DMS153 treated with DMSO at 0.1 percent for 48 hours (cell line): ENCODE measurements at regions not wholly inside any gene's neighbourhood (a gene's known extent, or its start where the extent isn't known, plus 50 kb on each side); places are given as distances from the start of the nearest gene placed in this dataset.

Experiments used
- DNase-seq: peaks from one replicate; lab custom pipeline; 2025; ENCODE audit not compliant: unreplicated experiment; lab: John Stamatoyannopoulos, UW

DNA sequence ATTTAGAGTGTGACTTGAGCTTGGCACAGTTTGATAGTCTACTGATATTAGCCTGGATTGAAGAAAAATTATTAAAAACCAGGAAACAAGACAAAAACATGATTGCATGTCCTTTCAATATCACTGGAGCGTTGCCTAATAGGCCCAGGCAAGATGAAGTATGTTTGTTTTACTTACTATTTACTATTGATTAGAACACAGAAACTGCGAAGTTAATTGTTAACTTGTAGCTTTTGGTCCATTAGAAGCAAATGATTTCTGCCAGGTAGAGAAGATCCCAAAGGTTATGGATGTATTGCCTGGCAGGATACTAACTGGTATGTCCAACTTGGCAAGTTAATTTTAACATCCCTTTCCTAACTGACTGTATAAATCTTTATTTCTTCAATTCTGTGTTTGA lies 268.9 kb downstream of the ETNK1 start:
- no peak for DNase-seq

DNA sequence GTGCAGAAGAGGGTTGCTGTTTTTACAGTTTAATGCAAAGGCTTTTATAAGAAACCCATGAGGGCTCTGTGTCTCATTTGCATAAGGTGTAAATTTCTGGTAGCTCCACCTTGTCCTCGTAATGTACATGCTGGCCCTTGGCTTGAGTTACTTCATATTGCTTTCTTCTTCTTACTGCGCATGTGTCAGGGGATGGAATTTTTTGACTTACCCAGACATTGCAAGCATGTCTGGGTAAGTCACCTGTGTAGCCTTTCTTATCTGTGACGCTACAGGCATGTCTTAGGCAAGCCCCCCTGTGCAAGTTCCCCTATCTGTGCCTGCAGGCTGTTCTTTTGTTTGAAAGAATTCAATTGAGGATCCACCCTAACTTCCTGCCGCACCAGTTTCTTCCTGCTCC lies 274.2 kb downstream of the ETNK1 start:
- no peak for DNase-seq

DNA sequence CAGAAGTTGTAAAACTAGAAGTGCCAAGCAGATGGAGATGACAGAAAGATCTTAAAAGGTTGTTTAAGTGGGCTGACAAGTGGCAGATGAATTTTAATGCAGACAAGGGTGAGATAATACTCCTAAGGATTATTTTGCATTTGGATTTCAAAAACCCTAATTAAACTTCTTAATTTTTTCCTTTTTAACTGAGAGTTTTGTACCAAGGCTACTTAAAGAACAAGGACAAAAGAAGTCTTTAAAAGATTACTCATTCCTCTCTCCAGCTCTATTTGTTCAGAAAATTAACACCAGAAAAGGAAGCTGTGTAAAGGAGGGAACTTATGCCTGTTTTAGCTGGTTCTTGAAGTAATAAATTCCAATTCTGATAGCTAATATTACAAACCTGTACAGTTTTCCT lies 275.4 kb downstream of the ETNK1 start:
- DNase-seq = no peak

DNA sequence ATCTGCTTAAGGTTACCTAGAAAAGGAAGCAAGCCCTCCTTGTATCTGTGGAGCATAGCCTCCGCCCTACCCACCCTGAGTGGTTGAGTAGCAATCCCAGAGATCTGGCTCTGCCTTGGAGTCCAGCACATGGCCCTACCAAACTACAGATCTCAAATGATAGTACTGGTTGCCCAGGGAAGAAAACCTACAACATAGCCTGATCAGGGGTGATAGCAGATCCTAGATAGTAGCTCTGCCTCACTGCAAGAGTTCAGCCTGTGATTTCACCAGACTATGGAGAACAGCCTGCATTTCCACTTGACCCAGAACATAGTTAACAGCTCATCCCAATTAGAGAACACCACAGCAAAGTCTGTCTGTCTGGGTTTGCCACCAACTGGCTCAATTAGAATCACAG lies 279.5 kb downstream of the ETNK1 start:
- DNase-seq = no peak

DNA sequence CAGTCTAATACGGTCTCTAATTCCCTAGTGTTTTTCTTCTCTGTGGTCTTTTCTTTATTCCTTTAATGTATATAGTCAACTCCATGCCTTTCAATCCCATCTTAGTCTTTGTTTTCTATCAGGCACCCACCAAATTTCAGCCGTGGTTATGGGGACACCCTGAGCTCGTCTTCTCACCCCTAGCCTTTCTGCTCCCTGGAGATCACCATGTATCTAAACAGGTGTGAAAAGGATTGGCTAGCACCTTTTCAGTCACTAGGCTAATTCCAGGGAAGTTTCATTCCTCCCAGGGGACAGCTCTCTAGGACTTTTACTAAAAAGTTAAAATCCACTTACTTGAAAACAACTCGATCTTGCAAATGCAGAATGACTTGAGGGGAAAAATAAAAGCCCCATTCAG lies 291.3 kb downstream of the ETNK1 start:
- DNase-seq = no peak

DNA sequence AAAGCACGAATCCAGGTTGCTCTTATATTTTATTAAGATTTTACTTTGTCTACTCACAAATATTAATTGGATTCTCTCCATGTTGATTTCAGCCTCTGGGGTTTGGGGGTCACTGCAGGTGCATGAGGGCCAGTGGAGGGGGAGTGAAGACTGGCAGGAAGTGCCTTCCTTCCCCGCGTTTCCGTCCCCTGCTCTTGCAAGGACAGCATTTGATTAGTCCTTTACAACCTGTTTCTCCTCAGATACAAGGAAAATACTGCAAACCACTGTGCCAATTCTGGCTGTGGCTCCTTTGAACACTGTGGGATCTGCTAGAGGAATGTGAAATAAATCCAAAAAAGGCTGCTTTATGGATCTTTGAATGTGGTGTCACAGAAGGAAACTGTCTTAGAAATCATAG lies 291.8 kb downstream of the ETNK1 start:
- no peak for DNase-seq

DNA sequence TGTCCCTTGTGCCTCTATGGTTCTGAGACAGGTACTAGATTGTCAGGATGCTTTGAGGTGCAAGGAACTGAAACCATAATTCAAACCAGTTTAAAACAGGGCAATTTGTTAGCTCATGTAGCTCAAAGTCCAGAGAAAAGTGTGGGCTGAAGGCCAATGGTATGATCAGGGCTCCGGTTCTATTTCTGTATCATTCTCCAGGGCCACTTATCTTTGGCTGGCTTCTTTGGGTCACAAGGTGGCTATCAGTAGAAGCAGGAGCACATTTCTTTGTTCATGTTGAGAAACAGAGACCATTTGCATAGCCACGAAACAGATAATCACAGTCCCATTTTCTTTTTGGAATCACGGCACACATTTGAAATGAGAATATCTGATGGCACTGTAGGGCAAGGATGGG lies 294.9 kb downstream of the ETNK1 start:
- no peak for DNase-seq

DNA sequence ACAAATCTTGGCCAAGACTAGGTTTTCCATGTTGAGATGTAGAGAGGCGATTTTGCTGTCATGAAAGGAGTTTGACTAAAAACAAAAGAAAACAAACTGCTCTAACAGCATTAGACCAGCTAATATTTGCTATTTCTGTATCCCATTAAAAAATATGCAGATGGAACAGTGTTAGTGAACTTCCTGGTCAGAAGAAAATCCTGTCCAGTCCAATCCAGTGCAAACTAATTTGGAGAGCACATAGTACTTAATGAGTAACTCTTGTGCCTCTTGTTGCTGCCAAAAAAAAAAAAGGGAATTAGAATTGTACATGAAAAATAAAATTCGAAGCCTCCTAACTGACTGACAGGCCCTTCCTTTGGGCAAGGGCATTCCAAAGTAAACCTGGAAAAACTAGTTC lies 298.8 kb downstream of the ETNK1 start:
- DNase-seq = no peak

DNA sequence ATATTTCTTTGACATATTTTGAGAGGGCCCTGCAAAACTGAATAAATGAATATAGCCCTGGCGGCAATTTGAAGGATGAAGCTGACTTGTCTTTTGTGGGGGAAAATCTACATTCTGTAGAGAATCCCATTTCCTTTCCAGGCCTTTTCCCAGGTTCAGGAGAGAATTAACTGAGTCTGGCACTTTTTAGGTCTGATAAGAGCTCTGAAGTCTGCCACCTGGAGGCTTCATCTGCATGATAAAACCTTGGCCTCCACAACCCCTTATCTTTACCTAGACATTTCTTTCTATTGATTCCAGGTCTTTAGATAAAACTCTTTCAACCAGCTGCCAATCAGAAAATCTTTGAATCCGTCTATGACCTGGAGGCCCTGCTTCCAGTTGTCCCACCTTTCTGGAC lies 299.4 kb downstream of the ETNK1 start:
- DNase-seq = no peak

DNA sequence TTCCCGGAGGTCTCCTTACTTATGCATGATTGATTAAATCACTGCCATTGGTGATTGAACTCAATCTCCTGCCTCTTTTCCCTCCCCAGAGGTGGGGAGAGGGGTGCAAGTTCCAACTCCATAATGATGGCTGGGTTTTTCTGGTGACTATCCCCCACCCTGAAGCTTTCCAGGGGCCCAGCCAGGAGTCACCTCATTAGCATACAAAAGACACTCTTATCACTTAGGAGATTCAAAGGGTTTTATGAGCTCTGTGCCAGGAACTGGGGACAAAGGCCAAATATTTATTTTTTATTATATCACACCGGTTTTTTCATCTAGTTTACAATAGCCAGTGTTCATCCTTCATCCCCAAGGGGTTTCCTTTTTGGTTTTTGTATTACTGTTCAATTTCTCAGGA lies 300.7 kb downstream of the ETNK1 start:
- no peak for DNase-seq

DNA sequence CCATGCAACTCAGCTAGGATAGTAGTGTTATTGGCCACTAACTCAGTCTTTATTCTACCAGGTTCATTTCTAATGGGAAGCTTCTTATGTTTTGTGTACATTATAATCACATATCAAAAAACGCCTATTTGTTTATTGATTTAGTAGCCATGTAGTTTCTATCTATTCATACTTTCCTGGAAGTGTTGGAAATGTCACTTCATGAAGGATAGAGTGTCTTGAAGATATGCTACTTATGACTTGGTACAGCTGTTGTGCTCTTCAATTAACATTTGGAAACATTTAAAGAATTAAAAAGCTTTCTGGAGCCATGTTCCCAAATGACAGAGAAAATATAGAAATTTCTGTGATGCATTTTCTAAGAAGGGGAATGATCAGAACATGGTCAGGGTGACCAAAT lies 307.5 kb downstream of the ETNK1 start:
- no peak for DNase-seq

DNA sequence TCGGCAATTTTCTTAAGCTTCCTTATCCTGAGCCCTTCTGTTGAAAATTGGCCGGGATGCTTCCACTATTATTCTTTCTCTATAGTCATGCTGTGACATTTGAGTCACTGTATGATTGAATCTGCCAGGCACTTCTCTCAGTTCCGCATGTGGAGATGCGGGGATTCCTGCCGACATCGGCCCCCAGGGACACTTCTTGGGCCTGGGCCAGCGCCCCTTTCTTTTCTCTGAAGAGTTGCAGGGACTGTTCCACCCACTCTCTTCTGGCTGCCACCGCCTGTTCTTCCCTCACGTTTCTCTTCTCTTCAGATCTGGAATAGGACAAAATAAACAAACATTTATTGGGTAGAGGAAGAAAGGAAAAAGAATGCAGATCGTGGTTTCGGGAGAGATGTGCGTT lies 310.1 kb downstream of the ETNK1 start:
- peak; percentile 39 for DNase-seq

DNA sequence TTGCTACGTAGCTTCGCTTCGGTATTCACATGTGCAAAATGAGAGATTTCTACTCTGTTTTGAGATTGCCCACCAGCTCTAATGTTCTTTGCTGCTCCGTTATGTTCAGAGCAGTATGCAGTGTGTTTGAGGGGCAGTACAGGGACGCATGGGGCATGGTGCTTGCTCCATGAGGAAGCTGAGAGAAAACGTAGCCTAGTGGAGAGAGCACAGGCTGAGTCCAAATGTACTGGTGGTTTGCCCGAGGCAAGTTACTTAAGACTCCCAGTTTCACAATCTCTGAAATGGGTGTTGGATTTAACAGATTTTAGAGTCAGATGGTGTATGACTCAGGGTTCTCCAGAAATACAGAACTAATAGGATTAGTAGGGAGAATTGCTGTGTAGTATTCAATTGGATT lies 310.5 kb downstream of the ETNK1 start:
- DNase-seq = no peak

DNA sequence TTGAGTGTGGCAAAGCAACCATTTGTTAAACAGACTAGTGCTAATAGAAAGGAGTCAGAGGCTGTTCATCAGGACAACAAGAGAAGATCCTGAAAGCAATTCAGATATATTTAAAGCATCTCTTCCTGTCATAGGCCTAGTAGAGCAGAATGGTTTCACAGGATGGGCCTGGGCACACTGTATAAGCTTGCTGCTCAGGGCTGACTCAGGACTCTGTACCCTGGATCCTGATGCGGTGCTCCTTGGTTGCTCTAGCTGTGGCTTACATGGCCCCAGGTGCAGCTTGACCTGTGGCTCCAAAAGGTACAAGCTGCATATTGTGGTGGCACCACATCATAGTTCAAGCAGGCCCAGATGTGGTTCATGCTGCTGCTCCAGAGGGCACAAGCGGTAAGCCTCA lies 313.4 kb downstream of the ETNK1 start:
- no peak for DNase-seq

DNA sequence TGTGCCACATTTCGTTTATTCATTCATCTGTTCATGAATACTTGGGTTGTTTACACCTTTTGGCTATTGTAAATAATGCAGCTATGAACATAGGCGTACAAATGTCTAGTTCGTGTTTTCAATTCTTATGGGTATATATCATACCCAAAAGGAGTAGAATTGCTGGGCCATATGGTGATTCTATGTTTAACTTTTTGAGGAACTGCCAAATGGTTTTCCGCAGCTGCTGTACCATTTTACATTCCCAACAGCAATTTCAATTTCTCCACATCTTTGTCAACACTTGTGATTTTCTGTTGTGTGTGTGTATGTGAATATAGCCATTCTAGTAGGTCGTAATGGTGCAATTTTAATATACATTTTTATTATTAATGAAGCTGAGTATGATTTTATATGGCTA lies 326.2 kb downstream of the ETNK1 start:
- DNase-seq = no peak

DNA sequence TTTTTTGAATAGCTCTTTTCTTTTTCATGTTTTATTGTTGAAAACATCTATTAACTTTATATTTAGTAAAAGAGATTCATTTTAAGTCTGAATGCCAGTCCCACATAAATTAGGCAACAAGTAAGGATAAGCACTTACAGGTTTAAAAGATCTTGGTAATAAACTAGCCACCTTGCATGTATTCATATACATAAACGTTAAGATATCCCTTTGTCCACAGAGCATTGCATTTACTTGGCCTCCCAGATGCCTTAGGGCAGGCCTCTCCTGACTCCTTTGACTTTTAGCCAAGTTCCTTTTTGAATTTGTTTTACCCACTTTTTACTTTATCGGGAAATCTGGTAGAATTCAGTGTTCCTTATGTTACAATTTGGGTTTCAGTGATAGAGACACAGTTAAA lies 331.7 kb downstream of the ETNK1 start:
- no peak for DNase-seq

DNA sequence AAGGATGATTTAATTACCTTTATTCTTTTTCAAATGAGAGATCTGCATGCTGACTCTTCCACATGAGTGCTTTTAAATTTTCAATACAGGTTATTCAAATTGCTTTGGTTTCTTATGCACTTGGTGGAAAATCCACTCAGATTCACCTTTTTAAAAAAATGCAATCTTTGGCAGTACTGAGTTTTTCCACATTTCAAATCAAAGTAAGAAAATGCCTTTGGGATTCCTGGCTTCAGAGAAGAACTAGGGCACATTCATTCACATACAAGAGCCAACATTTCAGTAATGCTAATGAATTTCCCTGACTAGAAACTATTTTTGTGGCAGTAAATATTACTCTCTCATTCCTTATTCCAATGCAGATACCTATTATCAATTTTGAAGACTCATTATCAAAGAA lies 342.2 kb downstream of the ETNK1 start:
- DNase-seq = no peak

DNA sequence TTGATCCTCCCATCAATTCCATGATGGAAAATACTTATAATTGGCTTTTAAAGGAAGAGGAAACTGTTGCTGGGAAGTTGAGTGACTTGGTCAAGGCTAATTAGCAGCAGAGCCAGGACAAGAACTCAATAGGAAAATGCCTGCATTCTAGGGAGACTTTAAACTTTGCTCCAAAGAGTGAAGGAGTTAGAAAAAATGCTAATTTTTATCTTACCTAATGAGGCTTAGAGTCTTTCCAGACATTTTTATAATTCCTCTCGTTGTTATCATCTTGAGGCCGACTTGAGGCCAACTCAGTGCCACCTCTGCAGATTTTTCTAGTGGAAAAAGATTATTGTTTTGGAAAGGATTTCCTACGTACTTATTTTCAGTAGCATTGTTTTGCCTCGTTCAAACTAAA lies 344.6 kb downstream of the ETNK1 start:
- DNase-seq = no peak

DNA sequence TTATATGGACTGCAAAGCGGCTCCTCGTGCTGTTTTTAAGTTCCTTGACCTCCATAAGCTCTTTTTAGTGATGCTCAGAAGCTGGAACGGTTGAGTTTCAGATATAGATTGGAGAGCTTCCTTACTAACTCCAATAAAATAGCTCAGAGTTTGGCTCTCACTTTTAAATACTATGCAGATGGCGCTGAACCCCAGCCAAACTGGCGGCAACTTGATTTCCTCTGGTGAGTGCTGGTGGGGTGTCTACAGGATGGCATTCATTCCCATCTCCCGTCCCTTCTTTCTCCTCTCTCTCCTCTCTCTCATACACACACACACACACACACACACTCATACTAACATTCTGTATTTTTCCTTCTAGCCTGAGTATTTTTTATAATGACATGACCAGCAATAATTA lies 346.3 kb downstream of the ETNK1 start:
- no peak for DNase-seq

DNA sequence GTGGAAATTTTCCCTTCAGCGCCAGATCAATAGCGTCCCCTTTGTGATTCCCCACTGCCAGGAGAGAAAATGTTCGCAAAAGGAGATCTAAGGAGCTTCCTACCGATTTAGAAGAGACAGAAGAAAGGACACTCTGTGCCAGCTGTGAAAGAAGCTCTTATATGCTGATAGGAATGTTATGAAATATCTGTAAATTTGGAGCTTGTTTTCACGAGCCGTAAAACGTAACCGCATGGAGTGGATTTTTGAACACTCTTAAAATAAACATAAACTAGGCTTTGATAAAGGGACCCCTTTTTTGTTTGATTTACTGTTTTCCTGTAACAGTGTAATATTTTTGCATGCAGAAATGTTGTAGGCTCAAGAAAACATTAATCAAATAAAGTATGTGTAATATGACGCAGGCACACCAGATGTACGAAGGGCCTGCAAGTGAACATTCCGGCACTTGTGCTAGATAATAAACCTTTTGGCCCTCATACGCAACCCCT lies 346.8 kb downstream of the ETNK1 start:
- no peak for DNase-seq

DNA sequence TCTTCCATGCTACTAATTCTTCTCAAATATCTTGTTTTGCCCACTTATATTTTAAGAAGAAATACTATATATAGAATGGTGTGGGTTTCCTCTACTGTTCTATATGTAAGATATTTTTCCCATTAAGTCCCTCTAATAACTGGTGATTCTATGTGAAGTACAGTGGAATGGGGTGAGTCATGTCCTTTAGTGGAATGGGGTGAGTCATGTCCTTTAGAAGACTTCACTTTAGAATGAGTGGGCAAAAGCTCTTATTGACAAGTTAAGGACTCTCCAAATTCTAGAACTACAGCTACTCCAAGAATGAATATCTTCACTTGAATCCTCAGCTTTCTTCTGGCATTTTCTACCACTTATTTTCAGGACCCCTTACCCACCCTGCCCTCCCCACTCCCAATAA lies 349.9 kb downstream of the ETNK1 start:
- DNase-seq = no peak

DNA sequence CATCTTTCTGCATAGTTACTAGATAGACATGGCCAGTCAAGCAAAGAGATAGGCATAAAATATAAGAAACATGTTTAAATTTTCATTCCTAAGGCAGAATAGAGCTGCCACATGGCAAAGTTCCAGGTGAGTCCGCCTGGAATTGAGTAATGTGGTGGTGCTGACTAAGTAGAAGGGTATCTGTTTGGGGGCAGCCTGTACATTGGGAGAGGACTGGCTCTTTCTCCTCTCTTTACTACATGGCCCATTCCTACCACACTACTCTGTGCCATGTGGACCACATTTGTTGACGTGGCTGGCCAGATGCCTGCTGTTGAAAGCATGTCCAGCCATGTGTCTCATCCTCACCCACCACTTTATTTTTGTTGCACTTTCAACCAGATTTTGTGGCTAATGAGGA lies 354.0 kb downstream of the ETNK1 start:
- DNase-seq = no peak

DNA sequence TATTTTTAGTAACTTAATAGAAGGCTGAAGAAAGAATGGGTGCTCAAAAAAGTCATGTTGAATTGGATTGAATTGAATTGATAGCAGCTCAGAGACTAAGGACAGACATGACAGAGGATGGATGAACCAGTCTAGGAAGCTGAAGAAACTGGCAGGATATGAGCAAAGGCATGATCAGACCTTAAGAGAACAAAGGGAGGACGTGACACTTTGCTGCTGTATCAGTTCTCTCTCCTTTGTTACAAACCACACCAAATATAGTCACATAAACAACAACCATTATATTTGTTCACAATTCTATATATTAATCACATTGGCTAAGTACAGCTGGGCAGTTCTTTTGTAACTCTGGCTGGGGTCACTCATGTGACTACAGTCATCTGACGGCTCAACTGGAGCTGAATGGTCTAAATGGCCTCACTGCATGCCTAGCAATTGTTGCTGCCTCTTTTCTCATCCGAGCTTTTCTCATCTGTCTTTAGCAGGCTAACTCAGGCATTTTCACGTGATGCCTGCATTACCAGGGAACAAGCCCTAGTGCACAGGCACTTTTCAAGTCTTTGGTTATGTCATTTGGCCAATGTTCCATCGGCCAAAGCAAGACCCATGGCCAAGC lies 355.0 kb downstream of the ETNK1 start:
- no peak for DNase-seq

DNA sequence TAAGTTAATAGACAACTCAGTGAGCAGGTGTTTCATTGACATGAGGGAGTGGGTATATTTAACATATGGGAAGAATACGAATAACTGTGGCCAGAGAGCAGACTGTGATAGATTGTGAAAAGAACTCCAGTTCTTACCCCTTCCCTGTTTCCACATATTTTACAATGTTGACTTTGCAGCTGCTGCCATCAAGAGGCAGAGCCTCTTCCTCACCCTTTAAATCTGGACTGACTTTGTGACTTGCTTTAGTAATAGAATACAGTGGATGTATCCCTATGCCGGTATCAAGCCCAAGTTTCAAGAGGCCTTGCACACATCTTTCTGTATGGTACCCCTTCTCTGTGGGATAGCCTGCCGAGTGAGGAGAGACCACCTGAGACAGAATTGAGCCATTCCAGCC lies 356.7 kb downstream of the ETNK1 start:
- DNase-seq = no peak
